SK-N-MC (cell line): ENCODE measurements at regions not wholly inside any gene's neighbourhood (a gene's known extent, or its start where the extent isn't known, plus 50 kb on each side); places are given as distances from the start of the nearest gene placed in this dataset.

Experiments
- EZH2 ChIP-seq: fragments of 200-600 bp; sonication (generic); IDR thresholded peaks from one replicate; pipeline ENCODE4 v1.6.1; 2017; ENCODE audit warnings: antibody characterized with exemption
- FOXP2 ChIP-seq: optimal IDR thresholded peaks from 2 replicates; pipeline ENCODE3; 2011; ENCODE audit warnings: mild to moderate bottlenecking, moderate library complexity; ENCODE audit not compliant: insufficient read depth; ENCODE audit errors: extremely low read length, control extremely low read depth
- POLR2AphosphoS5 ChIP-seq: IDR thresholded peaks from 2 replicates; pipeline ENCODE4 v1.6.1; 2012; ENCODE audit warnings: mild to moderate bottlenecking, low read depth, low read length, borderline replicate concordance

DNA sequence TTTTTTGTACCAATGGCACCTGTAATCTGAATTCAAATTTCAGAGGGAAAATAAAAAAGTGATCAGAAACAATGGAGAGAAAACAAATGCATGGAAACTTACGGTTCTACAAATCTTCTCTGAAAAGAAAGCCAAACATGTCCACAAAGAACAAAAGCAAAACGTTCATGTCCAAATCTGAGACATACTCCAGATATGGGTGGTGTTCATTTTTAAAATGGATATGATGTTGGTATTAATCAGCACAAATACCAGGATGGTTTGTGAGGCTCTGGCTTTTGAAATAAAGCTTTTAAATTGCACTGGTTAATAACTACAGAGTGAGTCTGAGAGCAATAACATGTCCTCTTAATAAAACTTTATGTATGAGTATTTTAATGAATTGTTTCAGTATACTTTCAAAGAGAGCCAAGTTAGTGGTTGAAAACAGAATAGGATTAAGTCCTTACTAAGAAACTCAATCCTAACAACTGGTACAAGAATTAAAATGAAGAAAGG is 366.4 kb downstream of the INHBA start:
- TF ChIP-seq POLR2AphosphoS5 (no peak), EZH2 (no peak), FOXP2 (no peak)
